UCSD-AML1 (cell line): ENCODE measurements at regions not wholly inside any gene's neighbourhood (a gene's known extent, or its start where the extent isn't known, plus 50 kb on each side); places are given as distances from the start of the nearest gene placed in this dataset.

ENCODE experiments used
- DNase-seq: peaks from one replicate; lab custom pipeline; 2025; ENCODE audit not compliant: unreplicated experiment; lab: John Stamatoyannopoulos, UW

DNA sequence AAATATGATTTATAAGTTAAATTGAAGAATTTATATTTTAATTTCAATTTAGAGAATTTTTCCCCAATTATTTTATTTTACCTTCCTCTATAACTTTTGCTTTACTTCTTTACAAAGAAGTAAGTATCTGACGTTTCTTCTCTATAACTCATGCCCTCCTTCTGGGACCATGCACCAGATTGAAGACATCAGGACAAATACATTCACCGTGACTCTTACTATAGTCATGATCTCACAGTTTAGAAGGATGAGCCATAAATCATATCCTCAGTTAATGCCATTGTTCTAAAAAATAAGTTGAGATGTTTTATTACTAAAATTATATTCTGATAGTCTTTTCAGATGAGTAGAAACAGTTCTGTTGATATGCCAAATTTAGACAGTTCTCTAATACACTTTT, 279.3 kb downstream of the TMX3 start:
- no peak for DNase-seq

DNA sequence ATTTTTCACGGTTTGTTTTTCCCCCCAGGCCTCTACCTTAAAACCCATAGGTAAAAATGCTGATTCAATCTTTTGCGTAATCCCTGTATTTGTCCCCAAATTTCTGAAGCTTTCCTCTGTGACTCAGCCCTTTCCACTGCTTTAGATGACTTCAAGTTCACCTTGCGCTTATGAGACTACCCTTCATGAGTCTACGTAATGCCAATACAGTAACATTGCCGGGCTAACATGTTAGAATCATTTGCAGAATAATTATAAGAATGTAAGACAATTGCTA, 283.0 kb downstream of the TMX3 start:
- DNase-seq, result no peak

DNA sequence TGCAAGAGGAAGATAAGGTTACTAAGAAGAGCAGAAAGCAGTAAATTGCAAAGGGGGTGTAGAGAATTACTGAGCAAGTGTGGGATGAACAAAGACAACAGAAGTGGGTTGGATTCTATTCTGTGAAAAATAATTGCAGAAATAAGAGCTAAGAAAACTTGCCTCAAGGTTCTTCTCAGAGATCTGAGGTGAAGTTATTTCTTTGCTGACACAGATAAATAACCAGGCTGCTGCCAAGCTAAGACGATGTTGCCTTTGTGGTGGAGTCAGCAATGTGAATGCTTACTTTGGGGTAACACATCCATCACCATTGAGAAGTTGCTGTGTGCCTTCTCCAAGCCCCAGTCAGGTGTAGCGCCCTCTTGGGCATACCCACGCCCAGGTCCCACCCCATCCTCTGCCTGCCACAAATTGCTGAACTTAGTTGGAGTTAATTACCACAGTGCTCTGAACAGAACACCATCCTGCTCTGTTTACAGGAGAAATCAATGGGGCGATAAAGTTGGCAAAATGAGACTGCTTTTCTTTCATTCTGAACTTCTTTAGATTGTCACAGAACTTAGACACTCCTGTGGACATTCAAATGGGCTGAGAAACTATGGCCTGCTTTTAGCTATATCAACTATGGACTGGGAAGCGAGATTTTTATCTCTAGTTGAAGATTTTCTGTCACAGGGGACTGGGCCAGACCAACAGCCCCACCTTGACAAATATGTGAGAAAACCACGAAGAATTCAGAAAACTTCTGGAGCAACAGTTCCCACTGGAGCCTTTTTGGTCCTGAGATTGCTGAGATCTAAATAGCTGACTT, 283.6 kb downstream of the TMX3 start:
- no peak for DNase-seq

DNA sequence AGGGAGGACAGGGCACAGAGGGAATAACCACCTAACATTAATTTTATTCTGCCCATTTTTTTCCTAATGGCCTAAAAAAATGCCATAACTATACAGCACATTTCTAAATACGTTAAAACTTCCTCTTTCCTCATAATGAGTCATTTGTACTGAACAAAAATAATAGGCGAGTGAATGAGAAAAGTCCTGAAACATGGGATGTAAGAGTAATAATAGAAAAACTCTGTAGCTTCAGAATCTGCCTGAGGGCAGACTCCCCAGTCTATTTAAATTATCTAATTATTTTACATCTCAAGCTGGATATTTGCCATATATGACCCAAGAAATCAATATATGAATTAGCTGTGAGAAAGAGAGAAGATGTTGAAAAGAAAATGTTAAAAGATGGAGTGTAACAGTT, 285.1 kb downstream of the TMX3 start:
- DNase-seq, result no peak

- no peak for DNase-seq
Observed at GRCh38 chr18:68429111-68429510, 285.8 kb downstream of the TMX3 start.

- no peak for DNase-seq
Observed at GRCh38 chr18:68428661-68429060, 286.2 kb downstream of the TMX3 start.

GRCh38 chr18:68427951-68428401, 286.9 kb downstream of the TMX3 start:
- no peak for DNase-seq

- no peak for DNase-seq
Observed at GRCh38 chr18:68426731-68427315, 288.1 kb downstream of the TMX3 start.

- no peak for DNase-seq
Observed at GRCh38 chr18:68418881-68419280, 296.0 kb downstream of the TMX3 start.

GRCh38 chr18:68418226-68418868, 296.6 kb downstream of the TMX3 start:
- DNase-seq, result no peak

GRCh38 chr18:68417826-68418225, 297.1 kb downstream of the TMX3 start:
- DNase-seq, result no peak

DNA sequence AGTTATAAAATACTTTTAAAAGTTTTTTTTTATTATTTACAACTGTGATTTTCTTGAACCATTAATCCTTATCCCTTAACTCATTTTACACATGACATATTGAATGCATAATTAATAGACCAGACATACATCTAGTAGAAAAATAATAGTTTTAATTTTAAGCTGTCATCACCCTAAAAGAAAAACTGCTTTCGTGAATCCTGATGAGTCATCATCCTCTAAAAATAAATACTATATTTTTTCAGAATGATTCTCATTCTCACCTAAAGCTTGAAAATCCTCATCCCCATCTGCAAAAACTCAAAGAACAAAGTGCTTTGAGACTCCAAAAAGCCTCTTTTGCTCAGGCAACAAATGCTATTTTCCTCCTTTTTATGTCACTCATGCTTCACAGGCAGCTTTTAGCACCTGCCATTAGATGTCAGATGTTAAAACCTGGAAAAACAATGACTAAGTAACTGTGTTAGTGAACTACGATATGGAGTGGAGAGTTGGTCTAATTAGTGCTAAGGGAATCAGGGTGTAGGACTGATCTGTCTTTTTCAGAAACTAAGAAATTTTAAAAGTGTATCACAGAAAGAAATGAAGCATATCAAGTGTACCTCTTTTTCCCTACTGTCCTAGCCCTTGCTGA, 297.6 kb downstream of the TMX3 start:
- no peak for DNase-seq

GRCh38 chr18:68414407-68414806, 300.5 kb downstream of the TMX3 start:
- DNase-seq, result no peak

DNA sequence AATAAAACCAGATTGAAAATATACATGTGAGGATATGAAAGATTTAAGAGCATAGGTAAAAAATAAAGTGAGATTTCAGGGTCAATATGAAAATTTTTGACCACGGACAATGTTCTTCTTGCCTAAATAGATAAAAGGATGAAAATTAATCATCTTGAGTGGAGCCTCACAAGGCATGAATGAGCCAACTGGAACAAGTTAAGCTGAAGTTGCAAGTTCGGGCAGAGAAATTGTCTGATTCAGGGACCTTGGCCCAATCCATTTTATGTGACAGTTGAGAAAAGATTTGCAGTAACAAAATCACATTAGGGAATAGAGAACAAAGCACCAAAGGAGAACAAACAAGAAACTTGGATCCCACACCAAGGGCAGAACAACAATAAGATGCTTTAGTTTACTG, 305.3 kb downstream of the TMX3 start:
- DNase-seq, result no peak

DNA sequence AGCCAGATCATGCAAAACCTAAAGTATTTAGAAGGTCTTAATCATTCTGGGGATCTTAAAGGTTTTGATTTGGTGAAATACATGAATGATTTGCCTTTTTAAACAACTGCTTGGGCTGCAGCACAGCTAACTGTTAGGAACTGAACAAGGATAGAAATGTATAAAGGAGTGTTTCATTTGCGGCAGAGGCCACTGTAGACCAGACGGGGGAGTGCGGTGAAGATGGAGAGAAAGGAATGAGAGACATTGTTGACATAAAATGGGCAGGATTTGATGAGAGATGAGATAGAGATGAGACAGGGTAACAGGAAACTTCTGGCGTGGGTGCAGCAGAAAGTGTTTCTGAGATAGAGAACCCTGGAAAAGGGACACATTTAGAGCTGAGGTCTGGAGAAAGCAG, 308.1 kb downstream of the TMX3 start:
- DNase-seq, result no peak

DNA sequence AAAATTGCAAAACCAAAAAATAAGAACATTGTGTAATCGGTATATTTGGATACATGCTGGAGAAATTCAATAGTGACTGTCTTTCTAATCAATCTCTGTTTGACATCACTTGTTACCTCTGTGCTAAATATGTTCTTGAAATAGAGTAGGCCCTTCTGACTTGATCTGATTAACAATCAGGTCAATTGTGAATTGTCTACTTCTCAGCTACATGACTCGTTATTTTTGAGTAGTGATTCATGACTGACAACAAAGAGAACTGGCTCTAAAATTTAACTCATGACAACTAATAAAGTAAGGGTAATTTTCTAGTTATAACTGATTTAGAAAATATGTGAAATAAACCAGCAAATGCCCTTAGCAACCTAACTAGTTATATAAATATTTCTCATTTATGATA, 312.1 kb downstream of the TMX3 start:
- DNase-seq, result no peak

DNA sequence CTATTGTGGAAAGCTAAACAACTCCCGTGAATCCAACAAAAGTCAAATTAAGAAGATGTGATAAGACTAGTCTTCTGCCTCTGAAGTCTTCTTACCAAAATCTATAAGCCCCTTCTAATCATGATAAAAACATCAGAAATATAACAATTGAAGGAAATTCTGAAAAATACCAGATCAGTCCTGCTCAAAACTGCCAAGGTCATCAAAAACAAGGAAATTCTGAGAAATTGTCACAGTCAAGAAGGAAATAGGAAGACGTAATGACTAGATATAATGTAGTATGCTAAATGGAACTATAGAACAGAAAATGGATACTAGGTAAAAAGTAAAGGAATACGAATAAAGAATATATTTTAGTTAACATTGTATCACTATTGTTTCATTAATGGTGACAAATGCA, 314.0 kb downstream of the TMX3 start:
- no peak for DNase-seq

DNA sequence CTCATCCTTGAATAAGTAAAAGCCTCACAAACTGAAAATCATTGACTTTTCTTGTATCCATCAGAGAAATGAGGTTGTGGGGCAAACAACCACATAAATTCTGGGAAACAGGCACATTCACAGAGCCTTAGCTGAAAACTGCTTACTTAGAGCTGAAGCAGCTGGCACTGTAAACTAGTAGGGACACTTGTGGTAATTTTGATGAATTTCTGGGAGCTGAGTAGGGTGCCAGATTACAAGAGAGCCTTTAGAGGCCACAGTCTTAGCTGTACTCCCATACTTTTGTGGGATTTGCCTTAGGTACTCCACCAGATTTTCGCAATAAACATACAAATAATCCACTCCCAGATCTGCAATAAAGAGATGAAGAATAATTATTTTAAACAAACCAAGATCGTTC, 315.2 kb downstream of the TMX3 start:
- DNase-seq, result no peak

GRCh38 chr18:68397241-68398035, 317.5 kb downstream of the TMX3 start:
- DNase-seq, result no peak

DNA sequence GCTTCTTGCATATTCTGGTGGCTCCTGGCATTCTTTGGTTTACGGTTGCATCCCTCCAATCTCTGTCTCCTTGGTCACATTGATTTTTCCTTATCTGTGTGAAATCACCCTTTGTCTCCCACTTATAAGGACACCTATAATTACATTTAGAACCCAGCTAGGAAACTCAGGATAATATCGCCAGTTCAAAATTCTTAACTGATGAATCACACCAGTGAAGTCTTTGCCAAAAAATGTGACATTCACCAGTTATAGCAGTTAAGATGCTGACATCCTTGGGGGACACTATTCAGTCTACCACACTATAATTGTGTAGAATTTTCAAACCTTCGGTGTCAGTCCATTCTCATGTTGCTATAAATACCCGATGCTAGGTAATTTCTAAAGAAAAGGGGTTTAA, 320.2 kb downstream of the TMX3 start:
- DNase-seq, result no peak

DNA sequence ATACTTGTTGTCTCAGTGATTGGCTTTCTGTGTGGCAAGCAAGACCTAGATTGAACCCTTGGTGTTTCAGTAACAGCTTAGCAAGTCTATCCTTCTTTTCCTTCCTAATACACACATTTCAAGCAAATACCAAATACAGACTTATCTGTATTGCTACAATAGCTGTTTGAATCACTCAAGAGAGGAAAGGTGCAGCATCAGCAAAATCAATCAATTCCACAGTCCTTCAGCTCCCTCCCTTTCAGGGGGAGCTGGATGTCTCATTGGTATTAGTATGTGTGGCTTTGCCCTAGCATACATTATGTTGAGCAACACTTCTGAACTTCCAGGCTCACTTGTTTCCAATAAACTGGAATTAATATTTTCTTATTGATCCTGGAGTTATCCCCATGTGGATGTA, 323.1 kb downstream of the TMX3 start:
- DNase-seq, result no peak
